Neural crest cell (in vitro differentiated cells): ENCODE measurements at regions not wholly inside any gene's neighbourhood (a gene's known extent, or its start where the extent isn't known, plus 50 kb on each side); places are given as distances from the start of the nearest gene placed in this dataset.
A peak's percentile ranks its signal among the peaks of the same experiment; 100 is the strongest.

Source experiments
- DNase-seq: peaks from one replicate; pipeline ENCODE4 v3.0.0; 2021; ENCODE audit warnings: low read depth, mixed read lengths, low spot score
- H3K27ac Mint-ChIP-seq: one replicate; pipeline ENCODE4 v1.8.0; 2021; ENCODE audit warnings: mild to moderate bottlenecking, mixed read lengths; ENCODE audit not compliant: unreplicated experiment
- H3K27me3 Mint-ChIP-seq: 2 replicates; pipeline ENCODE4 v1.8.0; 2021; ENCODE audit warnings: low read depth, mild to moderate bottlenecking, mixed read lengths
- H3K36me3 Mint-ChIP-seq: 2 replicates; pipeline ENCODE4 v1.8.0; 2021; ENCODE audit warnings: low read depth, mild to moderate bottlenecking, mixed read lengths
- H3K4me1 Mint-ChIP-seq: 2 replicates; pipeline ENCODE4 v1.8.0; 2021; ENCODE audit warnings: mixed read lengths
- H3K4me3 Mint-ChIP-seq: one replicate; pipeline ENCODE4 v1.8.0; 2021; ENCODE audit warnings: mild to moderate bottlenecking, mixed read lengths
- H3K9me3 Mint-ChIP-seq: 2 replicates; pipeline ENCODE4 v1.8.0; 2021; ENCODE audit warnings: mixed read lengths
- CTCF ChIP-seq: fragments of 200-600 bp; sonication (generic); conservative IDR thresholded peaks from 2 replicates; pipeline ENCODE4 v1.5.0; 2021; ENCODE audit warnings: antibody characterized with exemption, mild to moderate bottlenecking

- Mint-ChIP-seq H3K27ac (no peak overlapping the region), H3K27me3 (no peaks in the 10 kb centered on the region), H3K9me3 (no peaks in the 10 kb centered on the region), H3K4me3 (no peak overlapping the region), H3K36me3 (no peaks in the 10 kb centered on the region), H3K4me1 (peaks cover 1% of the 10 kb centered on the region)
- no peak for TF ChIP-seq CTCF
- no peak for DNase-seq
Observed at GRCh38 chr2:204299766-204300165, 245.5 kb upstream of the PARD3B start.

GRCh38 chr2:204306667-204307066 is 238.6 kb upstream of the PARD3B start:
- Mint-ChIP-seq H3K4me1 (peaks cover 5% of the 10 kb centered on the region), H3K36me3 (no peaks in the 10 kb centered on the region), H3K9me3 (peaks cover 5% of the 10 kb centered on the region), H3K27me3 (no peaks in the 10 kb centered on the region), H3K4me3 (no peak overlapping the region), H3K27ac (no peak overlapping the region)
- DNase-seq, result no peak
- TF ChIP-seq CTCF, result no peak

- H3K9me3 Mint-ChIP-seq, result peaks cover 7% of the 10 kb centered on the region
- no peaks in the 10 kb centered on the region for H3K36me3 Mint-ChIP-seq
- TF ChIP-seq CTCF, result no peak
- H3K27ac Mint-ChIP-seq, result no peak overlapping the region
- no peaks in the 10 kb centered on the region for H3K27me3 Mint-ChIP-seq
- no peak for DNase-seq
- H3K4me1 Mint-ChIP-seq, result peaks cover 26% of the 10 kb centered on the region
- no peak overlapping the region for H3K4me3 Mint-ChIP-seq
Observed at GRCh38 chr2:204312105-204312504, 233.2 kb upstream of the PARD3B start.

- TF ChIP-seq CTCF, result no peak
- Mint-ChIP-seq H3K9me3 (peaks cover 7% of the 10 kb centered on the region), H3K36me3 (no peaks in the 10 kb centered on the region), H3K27me3 (no peaks in the 10 kb centered on the region), H3K4me3 (no peak overlapping the region), H3K4me1 (peaks cover 26% of the 10 kb centered on the region), H3K27ac (no peak overlapping the region)
- DNase-seq, result no peak
Observed at GRCh38 chr2:204313256-204313655, 232.0 kb upstream of the PARD3B start.

- Mint-ChIP-seq H3K4me1 (peaks cover 26% of the 10 kb centered on the region), H3K9me3 (peaks cover 7% of the 10 kb centered on the region), H3K4me3 (no peak overlapping the region), H3K36me3 (no peaks in the 10 kb centered on the region), H3K27me3 (no peaks in the 10 kb centered on the region), H3K27ac (peak overlapping the region; percentile 6)
- DNase-seq, result no peak
- TF ChIP-seq CTCF, result no peak
Observed at GRCh38 chr2:204315236-204315662, 230.0 kb upstream of the PARD3B start.

GRCh38 chr2:204317640-204318039 is 227.6 kb upstream of the PARD3B start:
- H3K27me3 Mint-ChIP-seq, result no peaks in the 10 kb centered on the region
- no peak for DNase-seq
- no peak overlapping the region for H3K27ac Mint-ChIP-seq
- TF ChIP-seq CTCF, result no peak
- H3K36me3 Mint-ChIP-seq, result no peaks in the 10 kb centered on the region
- no peak overlapping the region for H3K4me3 Mint-ChIP-seq
- peaks cover 21% of the 10 kb centered on the region for H3K4me1 Mint-ChIP-seq
- H3K9me3 Mint-ChIP-seq, result no peaks in the 10 kb centered on the region
